ENCODE measurements at regions not wholly inside any gene's neighbourhood (a gene's known extent, or its start where the extent isn't known, plus 50 kb on each side); places are given as distances from the start of the nearest gene placed in this dataset.

DNA sequence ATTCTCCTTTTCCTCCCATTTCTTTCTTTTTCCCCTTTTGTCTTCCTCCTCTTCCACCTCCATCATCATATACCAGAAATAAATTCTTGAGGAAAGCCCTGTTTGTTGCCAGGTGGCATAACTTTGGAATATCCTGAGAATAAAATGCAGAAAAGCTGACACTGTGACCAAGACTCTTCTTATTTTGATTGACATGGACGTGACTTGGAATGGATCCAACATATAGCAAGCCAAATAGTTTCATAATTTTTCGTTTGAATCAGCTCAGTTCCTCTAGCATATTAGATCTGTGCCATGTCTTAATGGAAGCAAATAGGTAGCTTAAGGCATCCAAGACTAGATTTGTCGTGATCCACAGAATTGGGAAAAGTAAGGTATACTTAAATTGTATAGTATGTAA is 354.7 kb upstream of the FIGN start:
- Histone ChIP-seq H3K4me1 (ENCODE audit: control insufficient read depth, insufficient read depth, low read length) (no peaks in the 10 kb centered on the region), H2BK120ac (ENCODE audit: low read depth, low read length) (no peak overlapping the region), H3K9me3 (ENCODE audit: control insufficient read depth, insufficient read depth, low read length) (0 out of 2 replicates have a peak, but pooled peaks cover 2% of the 10 kb centered on the region), H2BK15ac (ENCODE audit: low read depth, low read length) (no peak overlapping the region), H4K5ac (ENCODE audit: low read depth, low read length) (no peak overlapping the region), H2AFZ (replicated peaks; ENCODE audit: low read length, poor library complexity) (no peak overlapping the region), H4K8ac (ENCODE audit: low read depth in 2 of 2, low read length in 2 of 2) (no peak overlapping the region), H3K36me3 (ENCODE audit: control insufficient read depth, insufficient read depth, low read length) (no peaks in the 10 kb centered on the region), H2AK9ac (replicated peaks; ENCODE audit: low read depth, low read length, poor library complexity) (no peak overlapping the region), H3K23ac (ENCODE audit: low read depth, low read length) (no peak overlapping the region), H4K91ac (ENCODE audit: insufficient read depth, low read depth, low read length) (no peak overlapping the region), H2BK20ac (ENCODE audit: low read depth, low read length) (no peak overlapping the region), H3K9me1 (ENCODE audit: insufficient read depth, low read length) (no peaks in the 10 kb centered on the region), H2BK5ac (ENCODE audit: low read depth, low read length, poor library complexity, severe bottlenecking) (no peak overlapping the region), H3K27me3 (ENCODE audit: control insufficient read depth, insufficient read depth, low read length) (no peaks in the 10 kb centered on the region), H3K14ac (replicated peaks; ENCODE audit: low read depth, low read length) (no peak overlapping the region), H3K56ac (ENCODE audit: extremely low read depth, insufficient read depth, low read length) (no peak overlapping the region), H3K4ac (ENCODE audit: low read depth, low read length) (no peak overlapping the region), H3K9ac (ENCODE audit: low read depth, low read length) (no peak overlapping the region), H3K27ac (ENCODE audit: insufficient read depth, low read length) (no peak overlapping the region), H3K18ac (ENCODE audit: low read depth, low read length) (no peak overlapping the region), H3K79me1 (ENCODE audit: low read depth in 1 of 2, low read length in 2 of 2) (no peaks in the 10 kb centered on the region), H4K20me1 (ENCODE audit: insufficient read depth, low read length) (no peaks in the 10 kb centered on the region), H3K4me2 (ENCODE audit: low read depth, low read length) (no peak overlapping the region), H2AK5ac (ENCODE audit: low read depth, low read length) (no peak overlapping the region), H3K4me3 (ENCODE audit: insufficient read depth, low read depth, low read length) (no peak overlapping the region)
- intact Hi-C loops (cut with micrococcal nuclease) (no loop called here), in situ Hi-C loops (cut with MboI; ENCODE audit: low sequenced_read_pairs) (no loop called here), dilution Hi-C loops (cut with HindIII; ENCODE audit: low sequenced_read_pairs, unreplicated experiment) (no loop called here)
- POLR2A ChIA-PET (ENCODE audit: unreplicated experiment): no interaction called here
- CTCF ChIA-PET: no interaction called here
- BruUV-seq (replicated peaks): no TSS peak
- TF ChIP-seq, protein P1, sequence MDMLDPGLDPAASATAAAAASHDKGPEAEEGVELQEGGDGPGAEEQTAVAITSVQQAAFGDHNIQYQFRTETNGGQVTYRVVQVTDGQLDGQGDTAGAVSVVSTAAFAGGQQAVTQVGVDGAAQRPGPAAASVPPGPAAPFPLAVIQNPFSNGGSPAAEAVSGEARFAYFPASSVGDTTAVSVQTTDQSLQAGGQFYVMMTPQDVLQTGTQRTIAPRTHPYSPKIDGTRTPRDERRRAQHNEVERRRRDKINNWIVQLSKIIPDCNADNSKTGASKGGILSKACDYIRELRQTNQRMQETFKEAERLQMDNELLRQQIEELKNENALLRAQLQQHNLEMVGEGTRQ (IDR thresholded peaks at IDR 0.05; ENCODE audit: low read depth, low read length): no peak
- TF ChIP-seq SMC3 (IDR thresholded peaks at IDR 0.05; ENCODE audit: low read depth, low read length) (no peak), NFE2L2 (IDR thresholded peaks at IDR 0.05; ENCODE audit: low read depth, low read length) (no peak), RCOR1 (IDR thresholded peaks at IDR 0.05; ENCODE audit: insufficient replicate concordance, low read length) (no peak), RFX5 (IDR thresholded peaks at IDR 0.05; ENCODE audit: low read depth, low read length) (no peak), BHLHE40 (IDR thresholded peaks at IDR 0.05; ENCODE audit: low read depth, low read length) (no peak), MAZ (IDR thresholded peaks at IDR 0.05; ENCODE audit: borderline replicate concordance, low read depth, low read length) (no peak), CEBPB (IDR thresholded peaks at IDR 0.05; ENCODE audit: low read depth, low read length) (no peak), RAD21 (IDR thresholded peaks at IDR 0.05; ENCODE audit: low read length) (no peak), CHD1 (IDR thresholded peaks at IDR 0.05; ENCODE audit: low read depth, low read length) (no peak)
- TF ChIP-seq, protein P2, sequence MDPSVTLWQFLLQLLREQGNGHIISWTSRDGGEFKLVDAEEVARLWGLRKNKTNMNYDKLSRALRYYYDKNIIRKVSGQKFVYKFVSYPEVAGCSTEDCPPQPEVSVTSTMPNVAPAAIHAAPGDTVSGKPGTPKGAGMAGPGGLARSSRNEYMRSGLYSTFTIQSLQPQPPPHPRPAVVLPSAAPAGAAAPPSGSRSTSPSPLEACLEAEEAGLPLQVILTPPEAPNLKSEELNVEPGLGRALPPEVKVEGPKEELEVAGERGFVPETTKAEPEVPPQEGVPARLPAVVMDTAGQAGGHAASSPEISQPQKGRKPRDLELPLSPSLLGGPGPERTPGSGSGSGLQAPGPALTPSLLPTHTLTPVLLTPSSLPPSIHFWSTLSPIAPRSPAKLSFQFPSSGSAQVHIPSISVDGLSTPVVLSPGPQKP (IDR thresholded peaks at IDR 0.05; ENCODE audit: borderline replicate concordance, low read depth, low read length): no peak
- DNase-seq (no peak), ATAC-seq (ENCODE audit: low read depth) (no peak)
- WGBS, 2 experiments (ENCODE audit: extremely low coverage in 2 of 2, insufficient read length in 1 of 2): no CpG with 5 or more reads among the region's 3 CpGs

Measured in IMR-90 (cell line).